ENCODE measurements at regions not wholly inside any gene's neighbourhood (a gene's known extent, or its start where the extent isn't known, plus 50 kb on each side); places are given as distances from the start of the nearest gene placed in this dataset.

DNA sequence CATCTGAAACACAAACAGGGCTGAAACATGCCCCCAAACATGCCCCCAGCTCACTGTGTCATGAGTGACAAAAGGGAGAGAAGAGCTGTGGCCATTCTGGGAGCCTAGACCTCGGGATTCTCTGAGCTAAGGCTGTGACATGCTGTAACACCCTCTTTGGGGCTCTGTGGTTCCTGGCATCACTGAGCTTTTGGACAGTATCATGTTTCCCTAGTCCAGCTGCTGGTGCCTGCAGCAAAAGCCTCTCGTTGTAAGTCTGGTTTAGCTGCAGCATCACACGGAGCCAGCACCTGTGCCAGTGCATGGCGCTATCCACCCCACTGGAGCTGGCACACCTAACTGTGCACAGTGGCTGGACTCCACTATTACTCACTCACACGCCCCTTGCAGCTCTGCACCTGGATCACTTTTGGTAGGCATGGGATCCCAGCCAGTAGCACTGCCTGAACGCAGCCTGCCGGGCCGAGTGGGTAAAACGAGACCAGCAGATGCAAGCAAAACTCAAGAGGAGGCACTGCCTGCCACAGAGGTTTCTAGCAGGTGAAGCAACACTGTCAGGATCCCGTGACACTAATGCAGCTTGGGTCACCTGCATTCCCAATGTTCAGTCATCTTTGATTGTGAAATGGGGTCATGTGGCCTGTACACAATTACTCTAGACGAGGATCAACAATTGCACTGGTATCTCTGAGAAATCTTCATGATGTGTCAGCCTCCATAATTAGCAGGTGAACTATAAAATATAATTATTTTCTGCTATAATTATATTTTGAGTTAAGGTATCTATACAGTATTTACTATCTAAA is 547.2 kb downstream of the ZNF804A start:
- no peak for ATAC-seq
- no peak for TF ChIP-seq BACH2 (CRISPR knock-in tag; IDR thresholded peaks at IDR 0.05; ENCODE audit: borderline replicate concordance)
- TF ChIP-seq, protein P1, sequence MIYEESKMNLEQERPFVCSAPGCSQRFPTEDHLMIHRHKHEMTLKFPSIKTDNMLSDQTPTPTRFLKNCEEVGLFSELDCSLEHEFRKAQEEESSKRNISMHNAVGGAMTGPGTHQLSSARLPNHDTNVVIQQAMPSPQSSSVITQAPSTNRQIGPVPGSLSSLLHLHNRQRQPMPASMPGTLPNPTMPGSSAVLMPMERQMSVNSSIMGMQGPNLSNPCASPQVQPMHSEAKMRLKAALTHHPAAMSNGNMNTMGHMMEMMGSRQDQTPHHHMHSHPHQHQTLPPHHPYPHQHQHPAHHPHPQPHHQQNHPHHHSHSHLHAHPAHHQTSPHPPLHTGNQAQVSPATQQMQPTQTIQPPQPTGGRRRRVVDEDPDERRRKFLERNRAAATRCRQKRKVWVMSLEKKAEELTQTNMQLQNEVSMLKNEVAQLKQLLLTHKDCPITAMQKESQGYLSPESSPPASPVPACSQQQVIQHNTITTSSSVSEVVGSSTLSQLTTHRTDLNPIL (CRISPR knock-in tag; IDR thresholded peaks at IDR 0.05; ENCODE audit: low read depth), result no peak

DNA sequence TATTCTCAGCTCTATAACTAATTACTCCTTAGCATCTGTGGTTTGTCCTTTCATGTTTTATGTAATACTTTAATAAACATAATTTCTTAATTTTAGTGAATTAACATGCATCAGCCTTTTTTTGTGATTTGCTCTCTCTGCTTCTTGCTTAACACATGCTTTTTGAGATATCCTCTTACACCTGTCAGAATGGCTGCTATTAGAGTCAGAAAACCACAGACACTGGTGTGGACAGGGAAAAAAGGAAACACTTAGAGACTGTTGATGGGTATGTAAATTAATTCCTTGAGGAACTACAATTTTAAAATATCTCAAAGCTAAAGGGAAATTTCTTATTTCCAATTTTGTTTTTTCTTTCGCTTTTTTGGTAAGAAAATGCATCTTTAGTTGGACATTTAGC is 549.0 kb downstream of the ZNF804A start:
- ATAC-seq, result no peak
- TF ChIP-seq, protein P1 (CRISPR knock-in tag; IDR thresholded peaks at IDR 0.05; ENCODE audit: low read depth), result no peak
- no peak for TF ChIP-seq SNAI2 (CRISPR knock-in tag; IDR thresholded peaks at IDR 0.05)
- no peak for TF ChIP-seq PPARA (CRISPR knock-in tag; IDR thresholded peaks at IDR 0.05; ENCODE audit: borderline replicate concordance)
- TF ChIP-seq, protein P2, sequence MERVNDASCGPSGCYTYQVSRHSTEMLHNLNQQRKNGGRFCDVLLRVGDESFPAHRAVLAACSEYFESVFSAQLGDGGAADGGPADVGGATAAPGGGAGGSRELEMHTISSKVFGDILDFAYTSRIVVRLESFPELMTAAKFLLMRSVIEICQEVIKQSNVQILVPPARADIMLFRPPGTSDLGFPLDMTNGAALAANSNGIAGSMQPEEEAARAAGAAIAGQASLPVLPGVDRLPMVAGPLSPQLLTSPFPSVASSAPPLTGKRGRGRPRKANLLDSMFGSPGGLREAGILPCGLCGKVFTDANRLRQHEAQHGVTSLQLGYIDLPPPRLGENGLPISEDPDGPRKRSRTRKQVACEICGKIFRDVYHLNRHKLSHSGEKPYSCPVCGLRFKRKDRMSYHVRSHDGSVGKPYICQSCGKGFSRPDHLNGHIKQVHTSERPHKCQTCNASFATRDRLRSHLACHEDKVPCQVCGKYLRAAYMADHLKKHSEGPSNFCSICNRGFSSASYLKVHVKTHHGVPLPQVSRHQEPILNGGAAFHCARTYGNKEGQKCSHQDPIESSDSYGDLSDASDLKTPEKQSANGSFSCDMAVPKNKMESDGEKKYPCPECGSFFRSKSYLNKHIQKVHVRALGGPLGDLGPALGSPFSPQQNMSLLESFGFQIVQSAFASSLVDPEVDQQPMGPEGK (CRISPR knock-in tag; IDR thresholded peaks at IDR 0.05; ENCODE audit: borderline replicate concordance), result no peak
- TF ChIP-seq, protein P3, sequence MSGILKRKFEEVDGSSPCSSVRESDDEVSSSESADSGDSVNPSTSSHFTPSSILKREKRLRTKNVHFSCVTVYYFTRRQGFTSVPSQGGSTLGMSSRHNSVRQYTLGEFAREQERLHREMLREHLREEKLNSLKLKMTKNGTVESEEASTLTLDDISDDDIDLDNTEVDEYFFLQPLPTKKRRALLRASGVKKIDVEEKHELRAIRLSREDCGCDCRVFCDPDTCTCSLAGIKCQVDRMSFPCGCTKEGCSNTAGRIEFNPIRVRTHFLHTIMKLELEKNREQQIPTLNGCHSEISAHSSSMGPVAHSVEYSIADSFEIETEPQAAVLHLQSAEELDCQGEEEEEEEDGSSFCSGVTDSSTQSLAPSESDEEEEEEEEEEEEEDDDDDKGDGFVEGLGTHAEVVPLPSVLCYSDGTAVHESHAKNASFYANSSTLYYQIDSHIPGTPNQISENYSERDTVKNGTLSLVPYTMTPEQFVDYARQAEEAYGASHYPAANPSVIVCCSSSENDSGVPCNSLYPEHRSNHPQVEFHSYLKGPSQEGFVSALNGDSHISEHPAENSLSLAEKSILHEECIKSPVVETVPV (CRISPR knock-in tag; IDR thresholded peaks at IDR 0.05), result no peak
- TF ChIP-seq RARB (CRISPR knock-in tag; IDR thresholded peaks at IDR 0.05), result no peak
- TF ChIP-seq ZFP30 (CRISPR knock-in tag; IDR thresholded peaks at IDR 0.05), result no peak
- TF ChIP-seq, protein P4, sequence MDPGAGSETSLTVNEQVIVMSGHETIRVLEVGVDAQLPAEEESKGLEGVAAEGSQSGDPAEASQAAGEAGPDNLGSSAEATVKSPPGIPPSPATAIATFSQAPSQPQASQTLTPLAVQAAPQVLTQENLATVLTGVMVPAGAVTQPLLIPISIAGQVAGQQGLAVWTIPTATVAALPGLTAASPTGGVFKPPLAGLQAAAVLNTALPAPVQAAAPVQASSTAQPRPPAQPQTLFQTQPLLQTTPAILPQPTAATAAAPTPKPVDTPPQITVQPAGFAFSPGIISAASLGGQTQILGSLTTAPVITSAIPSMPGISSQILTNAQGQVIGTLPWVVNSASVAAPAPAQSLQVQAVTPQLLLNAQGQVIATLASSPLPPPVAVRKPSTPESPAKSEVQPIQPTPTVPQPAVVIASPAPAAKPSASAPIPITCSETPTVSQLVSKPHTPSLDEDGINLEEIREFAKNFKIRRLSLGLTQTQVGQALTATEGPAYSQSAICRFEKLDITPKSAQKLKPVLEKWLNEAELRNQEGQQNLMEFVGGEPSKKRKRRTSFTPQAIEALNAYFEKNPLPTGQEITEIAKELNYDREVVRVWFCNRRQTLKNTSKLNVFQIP (CRISPR knock-in tag; IDR thresholded peaks at IDR 0.05; ENCODE audit: borderline replicate concordance, low read depth), result no peak
- TF ChIP-seq ISL1 (CRISPR knock-in tag; IDR thresholded peaks at IDR 0.05), result no peak
- no peak for TF ChIP-seq ESRRG (CRISPR knock-in tag; IDR thresholded peaks at IDR 0.05)
- TF ChIP-seq GLIS3 (CRISPR knock-in tag; IDR thresholded peaks at IDR 0.05), result no peak
- no peak for TF ChIP-seq BACH2 (CRISPR knock-in tag; IDR thresholded peaks at IDR 0.05; ENCODE audit: borderline replicate concordance)
- no peak for TF ChIP-seq ZC3H10 (CRISPR knock-in tag; IDR thresholded peaks at IDR 0.05)
- no peak for TF ChIP-seq TOX (CRISPR knock-in tag; IDR thresholded peaks at IDR 0.05; ENCODE audit: borderline replicate concordance)
- no peak for TF ChIP-seq ZNF70 (CRISPR knock-in tag; IDR thresholded peaks at IDR 0.05)
- no peak for TF ChIP-seq ZNF8 (CRISPR knock-in tag; IDR thresholded peaks at IDR 0.05)
- TF ChIP-seq ZNF565 (CRISPR knock-in tag; conservative IDR thresholded peaks at IDR 0.05; ENCODE audit: low read depth), result no peak
- TF ChIP-seq TCF4 (CRISPR knock-in tag; IDR thresholded peaks at IDR 0.05; ENCODE audit: borderline replicate concordance), result no peak
- TF ChIP-seq OSR1 (CRISPR knock-in tag; IDR thresholded peaks at IDR 0.05), result no peak
- no peak for TF ChIP-seq ZFP3 (CRISPR knock-in tag; IDR thresholded peaks at IDR 0.05)

DNA sequence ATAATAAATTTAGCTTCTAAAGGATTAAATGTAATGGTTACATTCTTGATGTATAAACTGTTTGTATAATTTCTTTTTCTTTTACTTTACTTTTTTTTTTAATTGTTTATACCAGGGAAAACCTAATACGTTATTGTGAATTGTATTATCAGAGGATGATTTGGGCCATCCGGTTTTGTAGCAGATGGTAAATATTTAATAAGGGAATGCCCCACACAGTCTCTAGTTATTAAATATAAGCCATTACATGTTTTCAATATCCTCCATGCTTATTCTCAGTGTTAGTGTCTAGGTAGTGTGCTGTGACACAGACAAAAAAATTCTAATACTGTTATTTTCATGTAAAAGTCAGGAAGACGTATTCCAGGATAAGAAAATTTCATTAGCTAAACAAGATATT is 553.9 kb downstream of the ZNF804A start:
- ATAC-seq, result no peak
- no peak for TF ChIP-seq ESRRG (CRISPR knock-in tag; IDR thresholded peaks at IDR 0.05)
- TF ChIP-seq SNAI2 (CRISPR knock-in tag; IDR thresholded peaks at IDR 0.05), result no peak
- TF ChIP-seq ZFP3 (CRISPR knock-in tag; IDR thresholded peaks at IDR 0.05), result no peak
- TF ChIP-seq, protein P1 (CRISPR knock-in tag; IDR thresholded peaks at IDR 0.05; ENCODE audit: low read depth), result no peak
- no peak for TF ChIP-seq CSDC2 (CRISPR knock-in tag; IDR thresholded peaks at IDR 0.05)
- no peak for TF ChIP-seq ZFP30 (CRISPR knock-in tag; IDR thresholded peaks at IDR 0.05)
- no peak for TF ChIP-seq RARB (CRISPR knock-in tag; IDR thresholded peaks at IDR 0.05)
- no peak for TF ChIP-seq ZNF70 (CRISPR knock-in tag; IDR thresholded peaks at IDR 0.05)
- no peak for TF ChIP-seq TOX (CRISPR knock-in tag; IDR thresholded peaks at IDR 0.05; ENCODE audit: borderline replicate concordance)
- TF ChIP-seq, protein P3 (CRISPR knock-in tag; IDR thresholded peaks at IDR 0.05), result no peak
- TF ChIP-seq, protein P5, sequence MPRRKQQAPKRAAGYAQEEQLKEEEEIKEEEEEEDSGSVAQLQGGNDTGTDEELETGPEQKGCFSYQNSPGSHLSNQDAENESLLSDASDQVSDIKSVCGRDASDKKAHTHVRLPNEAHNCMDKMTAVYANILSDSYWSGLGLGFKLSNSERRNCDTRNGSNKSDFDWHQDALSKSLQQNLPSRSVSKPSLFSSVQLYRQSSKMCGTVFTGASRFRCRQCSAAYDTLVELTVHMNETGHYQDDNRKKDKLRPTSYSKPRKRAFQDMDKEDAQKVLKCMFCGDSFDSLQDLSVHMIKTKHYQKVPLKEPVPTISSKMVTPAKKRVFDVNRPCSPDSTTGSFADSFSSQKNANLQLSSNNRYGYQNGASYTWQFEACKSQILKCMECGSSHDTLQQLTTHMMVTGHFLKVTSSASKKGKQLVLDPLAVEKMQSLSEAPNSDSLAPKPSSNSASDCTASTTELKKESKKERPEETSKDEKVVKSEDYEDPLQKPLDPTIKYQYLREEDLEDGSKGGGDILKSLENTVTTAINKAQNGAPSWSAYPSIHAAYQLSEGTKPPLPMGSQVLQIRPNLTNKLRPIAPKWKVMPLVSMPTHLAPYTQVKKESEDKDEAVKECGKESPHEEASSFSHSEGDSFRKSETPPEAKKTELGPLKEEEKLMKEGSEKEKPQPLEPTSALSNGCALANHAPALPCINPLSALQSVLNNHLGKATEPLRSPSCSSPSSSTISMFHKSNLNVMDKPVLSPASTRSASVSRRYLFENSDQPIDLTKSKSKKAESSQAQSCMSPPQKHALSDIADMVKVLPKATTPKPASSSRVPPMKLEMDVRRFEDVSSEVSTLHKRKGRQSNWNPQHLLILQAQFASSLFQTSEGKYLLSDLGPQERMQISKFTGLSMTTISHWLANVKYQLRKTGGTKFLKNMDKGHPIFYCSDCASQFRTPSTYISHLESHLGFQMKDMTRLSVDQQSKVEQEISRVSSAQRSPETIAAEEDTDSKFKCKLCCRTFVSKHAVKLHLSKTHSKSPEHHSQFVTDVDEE (CRISPR knock-in tag; IDR thresholded peaks at IDR 0.05), result 0 out of 2 replicates have a peak, but pooled peaks have one; percentile 30

All from SK-N-SH treated with all-trans-retinoic acid at 6 μM for 48 hours (cell line).